Head of caudate nucleus (tissue), 42 donors: ENCODE measurements at regions not wholly inside any gene's neighbourhood (a gene's known extent, or its start where the extent isn't known, plus 50 kb on each side); places are given as distances from the start of the nearest gene placed in this dataset.

ENCODE experiments used
- DNase-seq, 42 donors: peaks; one replicate each; pipeline versions ENCODE4 v3.0.0 to v3.0.0-alpha.2; 2020 to 2021; ENCODE audit warnings: mixed read lengths in 7 of 42
- intact Hi-C: fragments of 100-400 bp; cut with DNase I; formaldehyde crosslinking; loops from one replicate; pipeline ENCODE4 v1.15.0; 2022

- no peak for DNase-seq
- intact Hi-C loops = no loop called here
These were observed 435.1 kb downstream of the MTX2 start for GRCh38 chr2:176704282-176704858.

DNA sequence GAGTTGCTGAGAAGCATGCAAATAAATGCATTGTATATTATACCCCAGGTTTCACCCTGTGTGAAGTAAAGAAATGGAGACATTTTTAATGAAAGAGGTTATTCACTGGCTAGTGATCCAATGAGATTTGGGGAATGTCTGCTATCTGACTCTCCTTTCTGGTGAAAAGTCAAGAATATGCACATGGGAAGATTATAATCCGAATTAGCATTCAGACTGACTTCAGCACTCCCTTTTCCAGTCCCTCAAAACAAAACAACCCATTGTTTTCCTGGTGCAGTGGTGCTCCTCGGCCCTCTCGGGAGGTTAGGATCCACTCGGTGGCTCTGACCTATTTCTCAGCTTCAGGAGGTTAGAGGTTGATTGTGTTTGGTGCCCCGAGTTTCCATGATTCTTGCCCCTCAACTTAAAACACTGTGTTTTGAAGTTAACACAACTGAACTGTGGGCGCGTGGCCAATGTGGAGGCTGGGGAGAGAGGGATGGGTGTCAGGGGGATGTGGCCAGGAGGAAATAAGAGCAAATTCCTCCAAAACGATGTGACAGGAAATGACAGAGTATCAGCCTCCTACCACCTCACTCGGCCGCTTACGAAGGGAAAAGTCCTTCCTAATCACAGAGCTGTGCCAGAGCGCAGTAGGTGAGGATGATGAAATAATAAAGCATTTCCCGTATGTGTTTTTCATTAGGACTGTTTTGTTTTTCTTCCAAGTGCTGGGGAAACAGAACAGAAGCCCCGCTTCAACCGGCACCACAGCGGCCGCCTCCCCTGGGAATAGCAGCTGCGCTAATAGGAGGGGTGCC is 440.1 kb downstream of the MTX2 start:
- DNase-seq = no peak
- intact Hi-C loops = no loop called here

DNA sequence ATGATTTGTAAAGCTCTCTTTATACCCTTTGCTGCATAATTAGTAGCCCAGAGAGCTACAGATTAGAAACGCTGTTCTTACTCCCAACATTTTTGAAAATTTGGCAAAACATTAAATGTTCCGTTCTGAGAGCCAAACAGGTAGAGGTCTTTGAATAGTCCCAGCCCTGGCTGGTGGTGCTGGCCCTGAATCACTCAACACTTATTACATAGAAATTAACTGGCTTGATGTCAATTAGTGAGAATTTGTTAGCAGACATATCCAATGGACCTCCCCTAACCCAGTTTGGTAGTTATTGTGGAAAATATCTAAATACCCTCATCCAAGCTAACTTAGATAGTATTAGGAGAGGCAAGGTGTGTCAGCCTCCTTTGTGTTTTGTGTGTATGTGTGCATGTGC is 440.7 kb downstream of the MTX2 start:
- intact Hi-C loops = no loop called here
- DNase-seq = no peak

GRCh38 chr2:176710657-176711186 is 441.5 kb downstream of the MTX2 start:
- intact Hi-C loops = no loop called here
- no peak for DNase-seq

DNA sequence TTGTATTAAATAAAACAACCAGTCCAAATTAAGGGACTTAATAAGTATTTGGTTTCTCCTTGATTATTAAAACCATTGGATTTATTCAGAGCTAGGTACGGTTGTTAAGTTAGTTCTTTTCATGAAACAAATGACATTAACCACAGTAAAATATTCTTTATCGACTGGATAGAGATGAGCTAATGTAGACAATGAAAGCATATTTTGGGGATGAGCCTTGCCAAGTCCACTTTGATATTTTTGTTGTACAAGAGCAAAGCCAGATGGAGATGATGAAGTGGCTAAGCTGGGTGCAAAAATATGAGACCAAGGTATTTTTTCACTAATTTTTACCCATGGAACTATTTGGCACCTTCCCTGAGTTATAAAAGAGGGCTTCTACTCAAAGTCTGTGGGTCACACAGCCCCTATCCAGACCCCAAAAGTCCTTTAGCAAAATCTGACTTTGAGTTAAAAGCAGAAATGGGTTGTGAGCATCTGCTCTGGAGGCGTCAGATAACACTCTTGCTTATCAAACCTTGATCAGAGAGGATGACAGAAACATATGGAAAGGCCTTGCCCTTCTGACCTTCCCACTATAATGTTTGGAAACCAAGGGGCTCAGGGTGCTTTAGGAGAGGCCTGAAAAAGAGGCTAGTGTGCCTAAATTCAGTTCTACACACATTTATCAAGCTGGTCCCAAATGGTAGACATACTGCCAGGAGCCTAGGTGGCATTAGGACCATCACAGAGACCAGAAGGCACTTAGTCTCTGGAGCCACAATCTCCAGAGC is 456.8 kb downstream of the MTX2 start:
- DNase-seq = no peak
- intact Hi-C loops = no loop called here

DNA sequence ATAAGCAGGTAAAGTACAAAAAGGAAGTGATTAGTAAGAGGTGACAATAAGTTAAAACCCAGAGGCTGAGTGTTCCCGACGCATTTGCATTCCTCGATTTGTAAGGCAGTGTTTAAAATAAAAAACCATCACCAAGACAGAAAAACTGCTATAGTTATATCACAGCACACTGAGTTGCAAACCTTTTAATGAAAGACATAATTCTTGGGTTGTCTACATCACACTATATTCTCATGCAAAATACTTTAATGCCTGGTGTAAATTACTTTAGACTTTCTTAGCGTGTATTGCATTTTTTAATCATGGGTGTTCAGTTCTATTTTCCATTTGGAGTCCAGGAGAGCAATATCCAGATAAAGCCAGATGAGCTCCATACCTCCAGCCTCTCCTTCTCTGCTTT is 458.5 kb downstream of the MTX2 start:
- intact Hi-C loops = no loop called here
- no peak for DNase-seq

DNA sequence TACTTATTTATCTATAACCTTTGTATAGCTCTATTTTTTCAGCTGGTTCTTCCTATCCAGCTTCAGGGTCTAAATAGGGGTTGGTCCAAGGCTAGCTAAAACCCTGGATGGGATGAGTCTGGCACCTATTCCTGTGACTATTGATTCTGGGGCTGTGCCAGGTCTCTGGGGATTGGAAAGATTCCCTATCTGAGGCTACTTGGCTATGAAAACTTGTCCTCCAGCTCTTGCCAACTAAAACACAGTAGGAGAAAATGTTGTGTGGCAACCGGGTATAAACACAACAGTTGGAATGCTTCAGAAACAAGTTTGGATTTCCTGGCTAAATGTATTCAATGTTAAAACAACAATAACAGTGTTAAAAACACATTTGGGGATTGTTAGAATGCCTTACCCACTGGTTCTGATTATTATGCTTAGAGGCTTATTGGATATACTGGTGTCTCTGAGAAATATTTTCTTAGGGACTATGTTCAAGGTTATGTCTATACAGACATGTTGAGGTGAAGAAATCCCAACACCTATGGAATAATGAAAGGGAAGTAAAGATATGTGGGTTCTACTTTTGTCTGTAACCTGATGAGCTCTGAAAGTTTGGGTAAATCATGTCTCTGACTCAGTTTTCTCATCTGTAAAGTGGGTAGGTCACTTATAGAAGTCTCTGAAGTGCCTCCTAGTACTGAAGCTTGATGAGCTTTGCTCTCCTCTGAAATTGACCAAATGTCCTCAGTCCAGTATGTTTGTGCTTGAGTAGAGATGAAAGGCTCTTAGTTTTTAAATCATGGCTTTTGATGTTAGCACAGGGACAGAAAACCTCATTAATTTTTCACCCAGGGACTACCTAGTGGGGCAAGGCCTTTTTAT is 460.7 kb downstream of the MTX2 start:
- intact Hi-C loops = no loop called here

DNA sequence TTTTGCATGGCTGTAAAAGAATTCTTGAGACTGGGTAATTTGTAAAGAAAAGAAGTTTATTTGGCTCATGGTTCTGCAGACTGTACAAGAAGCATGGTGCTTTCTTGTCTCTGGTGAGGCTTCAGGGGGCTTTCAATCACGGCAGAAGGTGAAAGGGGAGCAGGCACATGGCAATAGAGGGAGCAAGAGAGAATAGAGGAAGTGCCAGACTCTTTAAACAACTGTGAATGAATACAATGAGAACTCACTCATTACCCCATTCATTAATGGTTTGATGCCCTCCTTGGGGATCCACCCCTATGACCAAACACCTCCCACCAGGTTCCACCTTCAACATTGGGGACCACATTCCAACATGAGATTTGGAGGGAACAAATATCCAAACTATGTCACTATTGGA is 463.5 kb downstream of the MTX2 start:
- no peak for DNase-seq
- intact Hi-C loops = no loop called here

More for the DNA sequence above, 460.7 kb downstream of the MTX2 start:
- peak in 1 of 42 donors; percentile 3 for DNase-seq

- intact Hi-C loops = no loop called here
- DNase-seq = no peak
These were observed 464.6 kb downstream of the MTX2 start for GRCh38 chr2:176733698-176734430.

DNA sequence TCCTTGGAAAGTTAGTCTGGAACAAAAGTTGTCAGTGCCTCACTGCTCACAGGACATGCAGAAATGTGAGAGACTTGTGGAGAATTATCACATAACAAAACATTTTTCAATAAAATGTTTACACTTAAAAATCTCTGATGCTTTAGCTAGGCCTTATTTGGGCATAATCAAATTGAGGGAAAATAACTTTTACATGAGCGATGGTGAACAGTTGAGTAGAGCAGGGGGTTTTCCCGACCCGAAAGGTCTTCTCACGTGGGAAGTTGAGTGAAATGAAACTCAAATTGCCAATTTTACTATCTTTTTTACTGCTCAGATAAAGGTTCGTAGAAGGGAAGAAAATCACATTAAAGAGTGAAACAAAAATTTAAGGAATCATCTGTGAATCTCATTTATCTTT is 465.6 kb downstream of the MTX2 start:
- DNase-seq = no peak
- intact Hi-C loops = no loop called here

GRCh38 chr2:176742271-176742670 is 470.3 kb upstream of the HNRNPA3 start:
- no peak for DNase-seq
- intact Hi-C loops = no loop called here

DNA sequence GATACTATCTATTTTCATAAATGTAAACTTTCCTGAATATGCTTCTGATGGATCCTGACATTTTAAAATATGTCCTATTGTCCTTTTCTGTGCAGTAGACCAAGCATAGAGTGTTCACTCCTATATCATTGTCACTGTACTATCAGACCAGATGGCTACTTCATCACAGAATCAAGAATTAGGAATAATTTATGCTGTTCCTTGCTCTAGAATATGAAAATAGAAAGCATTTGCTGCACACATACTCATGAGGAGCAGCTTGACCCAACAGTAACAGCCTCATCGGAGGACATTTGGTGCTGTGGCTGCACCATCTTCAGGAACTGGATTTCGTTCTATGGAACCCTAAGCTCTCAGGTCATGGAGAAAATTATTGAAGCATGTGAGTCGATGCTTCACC is 468.9 kb upstream of the HNRNPA3 start:
- DNase-seq = no peak
- intact Hi-C loops = no loop called here

- no peak for DNase-seq
- intact Hi-C loops = no loop called here
These were observed 468.4 kb upstream of the HNRNPA3 start for GRCh38 chr2:176744146-176744545.

DNA sequence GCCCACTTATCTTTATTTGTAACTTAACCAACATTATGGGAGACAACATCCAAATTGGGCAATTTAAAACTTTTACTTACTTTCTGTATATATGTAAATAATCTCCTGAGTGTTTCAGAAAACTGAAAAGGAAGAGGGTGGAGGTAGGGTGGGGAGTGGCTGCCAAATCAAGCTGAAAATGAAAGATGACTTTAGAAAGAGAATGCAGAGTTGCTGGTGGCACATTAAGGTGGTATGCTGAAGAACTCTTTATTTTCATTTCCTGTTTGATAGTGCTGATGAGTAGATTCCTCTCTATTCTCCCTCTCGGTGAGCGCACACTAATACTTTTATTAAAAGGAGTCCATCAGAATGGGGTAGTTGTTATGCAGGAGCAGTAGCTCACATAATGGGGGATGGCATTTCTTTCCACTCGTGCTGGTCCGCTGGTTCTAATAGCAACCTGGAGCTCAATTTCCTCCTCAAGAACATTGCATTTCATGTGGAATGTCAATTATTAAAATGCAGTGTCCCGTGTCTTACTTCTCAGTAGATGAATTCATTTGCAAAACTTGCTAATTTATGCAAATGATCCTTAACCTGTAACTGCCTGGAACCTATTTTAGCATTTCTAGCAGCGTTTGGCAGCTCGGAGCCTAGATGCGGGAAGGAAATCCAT is 466.9 kb upstream of the HNRNPA3 start:
- intact Hi-C loops = no loop called here
- no peak for DNase-seq

DNA sequence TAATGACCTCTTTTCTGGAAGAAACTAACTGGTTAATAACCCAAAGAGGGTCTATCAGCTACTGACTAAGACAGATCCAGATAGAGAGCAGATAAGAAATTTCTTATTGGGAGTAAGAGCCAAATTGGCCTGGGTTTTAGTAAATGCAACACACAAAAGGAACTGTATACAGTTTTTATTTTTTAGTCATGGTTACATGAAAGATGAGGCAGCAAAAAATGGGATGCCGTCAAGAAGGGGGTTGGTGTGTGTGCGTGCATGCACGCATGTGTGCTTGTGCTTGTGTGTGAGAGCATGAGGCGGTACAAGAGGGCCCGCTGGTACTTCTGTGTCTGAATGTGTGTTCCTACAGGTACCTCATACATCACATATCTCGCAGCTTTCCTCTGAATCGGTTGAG is 466.2 kb upstream of the HNRNPA3 start:
- no peak for DNase-seq
- intact Hi-C loops = no loop called here

DNA sequence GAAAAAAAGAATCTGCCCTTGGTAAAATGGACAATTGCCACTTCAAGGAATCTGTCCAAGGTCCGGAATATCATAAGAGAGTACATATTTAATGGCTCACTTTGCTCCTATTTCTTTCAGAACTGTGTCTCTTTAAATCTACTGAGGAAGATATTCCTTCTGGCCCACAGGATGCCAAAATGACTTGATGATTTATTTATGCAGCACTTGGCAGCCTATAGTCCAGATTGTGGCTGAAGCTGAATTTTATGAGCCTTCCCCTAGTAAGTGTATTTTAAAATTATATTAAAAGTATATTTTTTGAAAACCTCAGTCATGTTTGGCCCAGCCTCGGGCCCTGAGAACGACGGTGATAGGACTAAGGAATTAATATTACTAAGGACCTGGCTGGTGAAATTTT is 465.1 kb upstream of the HNRNPA3 start:
- DNase-seq = no peak
- intact Hi-C loops = no loop called here

DNA sequence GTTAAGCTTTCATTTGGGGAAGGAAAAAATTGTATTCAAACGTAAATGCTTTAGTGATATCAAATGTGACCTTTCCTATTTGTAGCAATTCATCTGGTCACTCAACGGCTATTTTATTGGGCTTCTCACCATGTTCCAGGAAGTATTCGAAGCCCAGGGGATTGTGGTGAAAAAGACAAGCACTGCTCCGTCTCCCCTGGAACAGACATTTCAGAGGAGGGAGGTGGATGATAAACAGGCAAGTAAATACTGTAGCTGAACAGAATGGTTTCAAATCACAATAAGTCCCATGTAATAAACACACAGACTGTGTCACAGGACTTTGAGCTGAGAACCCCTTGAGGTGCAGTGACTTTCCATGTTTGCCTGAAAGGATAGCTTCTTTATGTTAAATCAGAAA is 464.7 kb upstream of the HNRNPA3 start:
- intact Hi-C loops = no loop called here
- DNase-seq = no peak

DNA sequence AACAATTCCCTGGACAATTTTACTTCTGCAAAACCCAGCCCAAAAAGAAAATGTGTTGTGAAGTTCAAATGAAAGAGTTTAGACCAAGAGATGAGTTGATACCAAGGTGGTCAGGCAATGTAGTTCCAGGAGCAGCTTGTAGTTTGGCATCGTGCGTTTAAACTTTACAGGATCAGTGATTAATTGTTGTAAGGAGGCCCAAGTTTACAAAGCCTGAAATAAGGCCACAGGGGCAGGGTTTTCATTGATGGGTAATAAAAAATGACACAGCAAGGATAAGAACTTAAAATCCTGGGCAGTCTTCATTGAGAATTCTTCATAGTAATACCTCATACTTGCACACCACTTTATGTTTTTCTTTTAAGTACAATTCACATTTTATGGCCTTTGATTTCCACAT is 463.9 kb upstream of the HNRNPA3 start:
- no peak for DNase-seq
- intact Hi-C loops = no loop called here
